OCI-LY7 (cell line): ENCODE measurements at regions not wholly inside any gene's neighbourhood (a gene's known extent, or its start where the extent isn't known, plus 50 kb on each side); places are given as distances from the start of the nearest gene placed in this dataset.

Source experiments
- CTCF ChIP-seq: fragments of 200-600 bp; sonication (generic); conservative IDR thresholded peaks from 2 replicates; pipeline ENCODE4 v1.5.1; 2014; ENCODE audit warnings: mild to moderate bottlenecking, antibody characterized with exemption, low read length, moderate library complexity, mixed read lengths
- EZH2phosphoT487 ChIP-seq: fragments of 200-600 bp; sonication (generic); IDR thresholded peaks from 2 replicates; pipeline ENCODE4 v1.6.1; 2018; ENCODE audit warnings: low read depth, borderline replicate concordance, mild to moderate bottlenecking, mixed run types, antibody characterized with exemption, low read length, moderate library complexity, mixed read lengths

GRCh38 chr14:100454437-100454836 lies 131.3 kb downstream of the SLC25A47 start:
- no peak for TF ChIP-seq CTCF
- TF ChIP-seq EZH2phosphoT487: no peak
